ENCODE measurements at regions not wholly inside any gene's neighbourhood (a gene's known extent, or its start where the extent isn't known, plus 50 kb on each side); places are given as distances from the start of the nearest gene placed in this dataset.

DNA sequence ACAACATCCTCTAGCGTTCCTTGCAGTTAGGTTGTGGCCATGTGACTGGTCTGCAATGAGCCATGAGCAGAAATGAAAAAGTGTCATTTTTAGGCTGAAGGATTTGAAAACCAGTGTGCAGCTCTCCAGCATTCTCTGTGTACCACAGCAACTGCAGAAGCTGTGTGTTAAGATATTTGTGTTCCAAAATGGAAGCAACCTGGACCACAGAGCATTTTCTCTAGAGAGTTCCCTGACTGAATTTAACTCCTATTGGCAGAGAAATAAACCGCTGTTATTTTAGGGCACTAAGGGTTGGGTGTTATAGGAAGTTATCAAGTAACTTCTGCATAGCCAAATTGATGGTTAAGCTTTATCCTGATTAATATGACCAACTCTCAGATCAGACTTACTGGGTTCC lies 257.2 kb upstream of the THUMPD2 start:
- TF ChIP-seq, protein P1, sequence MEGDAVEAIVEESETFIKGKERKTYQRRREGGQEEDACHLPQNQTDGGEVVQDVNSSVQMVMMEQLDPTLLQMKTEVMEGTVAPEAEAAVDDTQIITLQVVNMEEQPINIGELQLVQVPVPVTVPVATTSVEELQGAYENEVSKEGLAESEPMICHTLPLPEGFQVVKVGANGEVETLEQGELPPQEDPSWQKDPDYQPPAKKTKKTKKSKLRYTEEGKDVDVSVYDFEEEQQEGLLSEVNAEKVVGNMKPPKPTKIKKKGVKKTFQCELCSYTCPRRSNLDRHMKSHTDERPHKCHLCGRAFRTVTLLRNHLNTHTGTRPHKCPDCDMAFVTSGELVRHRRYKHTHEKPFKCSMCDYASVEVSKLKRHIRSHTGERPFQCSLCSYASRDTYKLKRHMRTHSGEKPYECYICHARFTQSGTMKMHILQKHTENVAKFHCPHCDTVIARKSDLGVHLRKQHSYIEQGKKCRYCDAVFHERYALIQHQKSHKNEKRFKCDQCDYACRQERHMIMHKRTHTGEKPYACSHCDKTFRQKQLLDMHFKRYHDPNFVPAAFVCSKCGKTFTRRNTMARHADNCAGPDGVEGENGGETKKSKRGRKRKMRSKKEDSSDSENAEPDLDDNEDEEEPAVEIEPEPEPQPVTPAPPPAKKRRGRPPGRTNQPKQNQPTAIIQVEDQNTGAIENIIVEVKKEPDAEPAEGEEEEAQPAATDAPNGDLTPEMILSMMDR (IDR thresholded peaks at IDR 0.05; ENCODE audit: low read depth, low read length) = no peak
- TF ChIP-seq EZH2phosphoT487 (IDR thresholded peaks at IDR 0.05; ENCODE audit: low read depth) = no peak

Measured in OCI-LY3 (cell line).